Activated gamma-delta T cell (primary cell): ENCODE measurements at regions not wholly inside any gene's neighbourhood (a gene's known extent, or its start where the extent isn't known, plus 50 kb on each side); places are given as distances from the start of the nearest gene placed in this dataset.

Source experiments
- DNase-seq: peaks from one replicate; lab custom pipeline; 2025; lab: John Stamatoyannopoulos, UW

DNA sequence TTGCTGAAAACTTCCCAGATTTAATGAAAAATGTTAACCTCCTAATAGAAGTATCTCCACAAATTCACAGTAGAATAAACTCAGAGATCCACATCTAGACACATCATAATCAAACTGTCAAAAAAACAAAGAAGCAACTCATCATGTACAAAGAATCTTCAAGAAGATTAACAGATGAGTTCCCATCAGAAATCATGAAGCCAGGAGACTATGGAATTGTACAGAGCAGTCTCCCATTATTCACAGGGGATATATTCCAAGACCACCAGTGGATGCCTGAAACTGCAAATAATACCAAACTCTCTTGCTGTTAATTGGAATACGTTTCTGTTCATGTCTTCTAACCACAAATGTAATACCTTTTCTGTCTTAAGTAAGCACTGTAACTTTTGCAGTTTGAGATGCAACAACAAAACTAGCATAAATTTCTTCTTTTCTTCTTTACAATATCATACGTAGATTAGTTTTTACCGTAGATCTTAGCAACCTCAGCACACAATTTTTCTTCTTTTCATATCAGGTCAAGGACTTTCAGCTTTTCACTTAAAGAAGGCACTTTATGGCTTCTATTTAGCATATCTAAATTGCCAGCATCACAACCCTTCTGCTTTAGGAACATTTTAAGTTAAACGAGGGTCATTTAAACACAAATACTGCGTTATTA is 70.3 kb upstream of the MIR17HG start:
- DNase-seq: no peak

DNA sequence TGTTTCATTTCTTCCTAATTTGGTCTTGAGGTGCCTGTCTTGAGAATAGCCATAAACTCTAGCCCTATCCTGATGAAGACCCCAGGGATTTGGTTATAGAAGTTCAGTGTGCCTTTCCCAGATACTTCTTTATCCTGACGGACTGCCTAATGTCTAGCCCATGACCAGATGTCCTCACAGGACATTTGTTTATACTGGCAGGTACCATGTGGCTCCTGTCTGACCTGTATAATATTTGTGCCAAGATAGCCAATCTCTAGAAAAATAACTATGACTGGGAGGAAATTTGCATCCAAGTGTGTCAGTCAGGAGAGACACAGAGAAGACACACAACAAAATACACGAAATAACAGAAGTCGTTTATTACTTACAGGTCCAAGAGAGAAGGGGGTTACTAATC is 69.2 kb upstream of the MIR17HG start:
- DNase-seq: no peak

DNA sequence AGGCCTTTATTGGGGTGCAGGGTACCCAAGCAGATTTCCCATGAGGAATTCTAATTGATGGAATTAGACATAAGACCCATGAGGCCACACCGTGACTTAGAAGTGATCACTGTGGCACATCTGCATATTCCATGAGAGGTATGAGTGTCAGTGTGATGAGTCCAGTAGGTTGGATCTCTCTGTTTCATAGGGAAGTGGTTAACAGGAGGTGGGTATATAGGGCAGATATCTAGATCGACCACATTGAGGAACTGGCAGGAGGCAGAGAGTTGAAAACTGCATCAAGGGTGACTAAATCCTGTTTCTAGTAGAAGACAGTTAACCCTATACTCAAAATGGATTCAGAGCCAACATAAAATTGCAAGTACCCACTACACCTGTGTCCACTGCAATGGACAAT is 68.6 kb upstream of the MIR17HG start:
- DNase-seq: no peak

DNA sequence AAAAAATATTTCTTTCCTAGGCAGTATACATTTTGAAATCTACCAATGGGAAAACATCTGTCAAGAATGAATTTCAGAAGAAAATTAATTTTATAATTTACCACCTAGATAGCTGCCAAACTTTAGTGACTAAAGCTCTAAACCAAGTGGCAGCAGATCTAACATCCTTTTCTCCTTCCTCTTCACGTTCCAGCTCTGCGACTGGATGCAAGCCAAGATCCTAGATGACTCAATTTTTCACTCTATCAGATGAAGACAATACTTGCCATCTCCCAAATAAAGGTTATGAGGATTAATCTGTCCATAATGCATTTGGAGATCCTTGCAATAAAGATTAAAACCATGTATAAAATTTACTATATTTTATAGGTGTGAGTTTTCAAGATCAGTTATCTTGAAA is 66.7 kb upstream of the MIR17HG start:
- DNase-seq: no peak

DNA sequence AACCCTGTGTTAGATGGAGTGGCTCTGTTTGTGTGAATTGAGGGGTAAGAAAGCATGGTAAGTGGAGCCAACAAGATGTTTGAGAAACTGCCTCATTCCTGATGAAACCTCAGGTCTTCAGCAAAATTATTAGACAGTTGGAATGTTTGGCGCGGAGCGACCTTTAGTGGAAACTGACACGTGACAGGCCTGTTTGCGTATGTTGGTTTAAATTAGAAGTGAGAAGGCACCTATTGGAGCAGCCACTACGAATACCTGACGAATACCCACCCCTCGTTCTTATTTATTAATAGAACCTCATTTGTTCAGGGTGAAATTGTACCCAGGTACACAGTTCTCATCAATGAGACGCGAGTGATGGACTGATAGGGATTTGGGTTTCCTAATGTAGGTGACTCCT is 63.2 kb upstream of the MIR17HG start:
- no peak for DNase-seq

DNA sequence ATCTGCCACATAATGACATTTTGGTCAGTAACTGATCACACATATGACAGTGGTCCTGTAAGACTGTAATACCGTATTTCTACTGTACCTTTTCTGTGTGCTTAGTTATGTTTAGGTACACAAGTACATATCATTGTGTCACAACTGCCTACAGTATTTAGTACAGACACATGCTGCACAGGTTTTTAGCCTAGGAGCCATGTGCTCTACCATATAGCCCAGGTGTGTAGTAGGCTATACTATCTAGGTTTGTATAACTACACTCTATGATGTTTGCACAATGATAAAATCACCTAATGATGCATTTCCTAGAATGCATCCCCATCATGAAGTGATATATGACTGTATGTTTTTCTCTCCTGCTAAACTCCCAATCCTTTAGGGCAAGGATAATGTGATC is 61.2 kb upstream of the MIR17HG start:
- no peak for DNase-seq

DNA sequence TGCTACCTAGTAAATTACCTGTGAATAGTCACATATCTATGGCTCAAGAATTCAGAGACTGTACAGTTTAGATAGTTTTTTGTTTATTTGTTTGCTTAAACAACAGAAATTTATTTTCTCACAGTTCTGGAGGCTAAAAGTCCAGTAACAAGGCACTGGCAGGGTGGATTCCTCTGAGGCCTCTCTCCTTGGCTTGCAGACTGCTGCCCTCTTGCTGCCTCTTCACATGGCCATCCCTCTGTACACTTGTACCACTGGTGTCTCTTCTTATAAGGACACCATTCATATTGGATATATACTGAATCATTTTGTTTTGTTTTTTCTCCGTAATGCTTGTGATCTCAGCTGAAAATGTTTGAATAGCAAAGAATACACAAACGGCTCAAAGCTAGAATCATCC is 56.4 kb upstream of the MIR17HG start:
- DNase-seq: no peak

DNA sequence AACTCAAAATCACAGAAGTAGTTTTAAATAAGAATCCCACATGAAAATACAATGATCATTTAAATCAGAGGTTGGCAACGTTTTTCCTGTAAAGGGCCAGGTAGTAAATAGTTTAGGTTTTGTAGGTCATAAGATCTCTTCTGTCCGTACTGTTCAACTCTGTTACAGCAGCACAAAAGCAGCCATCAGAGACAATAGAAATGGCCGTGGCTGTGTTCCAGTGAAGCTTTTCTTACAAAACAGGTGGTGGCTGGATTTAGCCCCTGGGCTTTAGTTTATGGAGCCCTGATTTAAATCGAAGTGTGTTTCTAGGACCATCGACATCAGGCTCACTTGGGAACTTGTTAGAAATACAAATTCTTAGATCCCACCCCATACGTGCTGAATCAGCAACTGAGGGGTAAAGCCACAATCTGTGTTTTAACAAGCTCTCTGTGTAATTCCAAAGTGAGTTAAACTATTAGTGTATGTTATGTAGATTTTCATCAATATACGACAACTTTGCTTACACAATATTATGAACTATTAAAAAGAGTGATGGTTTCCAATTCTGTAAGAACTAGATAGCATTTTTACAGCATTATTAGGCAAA is 54.8 kb upstream of the MIR17HG start:
- DNase-seq: no peak

DNA sequence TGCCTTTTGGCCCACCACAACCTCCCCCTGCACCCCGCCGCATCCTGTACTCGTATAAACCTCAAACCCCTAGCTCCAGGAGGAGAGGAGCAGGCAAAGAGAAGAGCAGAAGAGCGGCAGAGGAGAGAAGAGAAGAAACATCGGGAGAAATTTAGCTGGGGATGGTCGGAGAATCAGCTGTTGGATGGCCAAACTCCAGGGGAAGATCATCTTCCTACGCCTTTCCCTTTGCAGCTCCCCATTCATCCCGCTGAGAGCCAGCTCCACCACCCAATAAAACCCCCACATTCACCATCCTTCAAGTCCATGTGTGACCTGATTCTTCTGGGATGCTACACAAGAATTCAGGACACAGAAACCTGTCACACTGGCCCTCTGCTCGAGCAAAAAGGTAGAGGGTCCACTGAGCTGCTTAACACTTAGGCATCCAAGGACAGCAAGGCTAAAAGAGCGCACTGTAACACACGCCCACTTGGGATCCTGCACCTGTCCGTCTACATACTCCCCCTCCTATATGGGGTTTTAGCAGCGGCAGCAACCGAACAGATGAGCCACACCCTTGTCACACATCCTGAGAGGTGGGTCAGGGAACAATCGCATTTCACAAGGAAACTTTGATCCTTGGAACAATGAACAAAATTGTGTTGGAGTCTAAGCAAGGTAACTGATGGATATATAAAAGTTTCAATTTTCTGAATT is 51.6 kb upstream of the MIR17HG start:
- DNase-seq: no peak

DNA sequence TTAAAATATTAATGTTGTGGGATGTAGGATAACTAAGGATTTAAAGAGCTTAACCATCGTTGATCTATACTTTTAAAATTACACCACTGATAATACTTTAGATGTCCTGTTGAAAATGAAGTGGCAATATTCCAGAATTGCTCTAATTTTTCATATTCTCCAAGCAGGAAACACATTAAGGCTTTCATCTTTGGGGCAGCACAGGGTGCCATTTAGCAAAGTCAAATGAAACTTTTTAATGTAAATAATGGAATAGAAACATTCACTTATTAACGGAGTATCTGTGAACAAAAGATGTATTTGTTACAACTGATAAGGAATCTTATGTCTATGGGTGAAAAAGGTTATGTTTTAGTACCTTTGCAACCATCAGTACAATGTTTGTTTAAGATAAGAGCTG is 50.0 kb upstream of the MIR17HG start:
- DNase-seq: no peak
